Endodermal cell (in vitro differentiated cells): ENCODE measurements at regions not wholly inside any gene's neighbourhood (a gene's known extent, or its start where the extent isn't known, plus 50 kb on each side); places are given as distances from the start of the nearest gene placed in this dataset.

Experiments used
- DNase-seq: peaks from one replicate; pipeline ENCODE4 v3.0.0-alpha.2; 2017
- H3K27ac ChIP-seq: 2 replicates; pipeline ENCODE4 v1.5.1; 2013; ENCODE audit warnings: mild to moderate bottlenecking, low read depth, low read length, moderate library complexity
- H3K27me3 ChIP-seq: 2 replicates; pipeline ENCODE4 v1.6.1; 2013; ENCODE audit warnings: mild to moderate bottlenecking, low read length, moderate library complexity; ENCODE audit not compliant: insufficient read depth, control insufficient read depth, poor library complexity, severe bottlenecking
- H3K36me3 ChIP-seq: 2 replicates; pipeline ENCODE4 v1.7.0; 2013; ENCODE audit warnings: mild to moderate bottlenecking, low read length, moderate library complexity; ENCODE audit not compliant: control insufficient read depth, insufficient read depth
- H3K4me1 ChIP-seq: one replicate; pipeline ENCODE4 v1.7.0; 2013; ENCODE audit warnings: low read length; ENCODE audit not compliant: control insufficient read depth, insufficient read depth
- H3K4me3 ChIP-seq: 2 replicates; pipeline ENCODE4 v1.5.1; 2013; ENCODE audit warnings: mild to moderate bottlenecking, low read length, moderate library complexity
- H3K9ac ChIP-seq: 2 replicates; pipeline ENCODE4 v1.6.1; 2013; ENCODE audit warnings: mild to moderate bottlenecking, low read length, moderate library complexity; ENCODE audit not compliant: poor library complexity, severe bottlenecking; ENCODE audit errors: extremely low read depth
- H3K9me3 ChIP-seq: 2 replicates; pipeline ENCODE4 v1.6.1; 2013; ENCODE audit warnings: mild to moderate bottlenecking, low read length, moderate library complexity; ENCODE audit not compliant: control insufficient read depth
- H3K27ac Mint-ChIP-seq: 2 replicates; pipeline ENCODE4 v1.8.0; 2020; ENCODE audit warnings: mixed read lengths
- H3K27me3 Mint-ChIP-seq: 2 replicates; pipeline ENCODE4 v1.8.0; 2021; ENCODE audit warnings: mild to moderate bottlenecking, mixed read lengths; ENCODE audit not compliant: insufficient read depth
- H3K36me3 Mint-ChIP-seq: 2 replicates; pipeline ENCODE4 v1.8.0; 2020; ENCODE audit warnings: low read depth, mixed read lengths
- H3K4me1 Mint-ChIP-seq: 2 replicates; pipeline ENCODE4 v1.8.0; 2020; ENCODE audit warnings: mixed read lengths
- H3K4me3 Mint-ChIP-seq: 2 replicates; pipeline ENCODE4 v1.8.0; 2020; ENCODE audit warnings: mild to moderate bottlenecking, moderate library complexity, mixed read lengths
- H3K9me3 Mint-ChIP-seq: 2 replicates; pipeline ENCODE4 v1.8.0; 2020; ENCODE audit warnings: mild to moderate bottlenecking, mixed read lengths
- CTCF ChIP-seq: fragments of 200-600 bp; sonication (generic); conservative IDR thresholded peaks from 2 replicates; pipeline ENCODE4 v1.5.0; 2021; ENCODE audit warnings: antibody characterized with exemption, mild to moderate bottlenecking
- WGBS, 2 experiments: methylation state at CpG; one replicate each; pipeline versions ENCODE4 v1.1.5 to v1.1.7; 2013; ENCODE audit warnings: missing lambda C conversion rate in 2 of 2, mixed read lengths in 1 of 2; ENCODE audit not compliant: insufficient coverage in 1 of 2, insufficient read length in 1 of 2; 5-methylcytosine and 5-hydroxymethylcytosine counted together

DNA sequence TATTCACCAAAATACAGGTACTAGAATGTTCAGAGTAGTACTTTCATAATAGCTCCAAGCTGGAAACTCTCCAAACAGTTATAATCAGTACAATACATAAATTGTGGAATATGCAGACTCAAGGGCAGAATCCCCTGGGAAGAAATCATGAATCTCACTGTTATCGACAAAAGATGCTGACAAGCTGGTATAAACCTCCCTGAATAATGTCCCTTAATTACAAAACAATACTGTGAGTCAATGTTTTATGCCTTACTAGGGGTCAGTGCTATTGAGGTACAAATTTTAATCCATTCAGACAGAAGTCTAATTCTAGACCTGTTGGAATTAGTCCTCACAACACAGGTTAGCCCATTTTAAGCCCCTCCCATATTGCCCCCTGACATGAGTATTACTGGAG lies 532.3 kb downstream of the DTWD2 start:
- WGBS, 2 experiments: 90% methylated on average over 1 of the region's 1 CpG; no CpG with 5 or more reads in 1 of the 2 experiments
- Histone ChIP-seq H3K9me3 (no peaks in the 10 kb centered on the region), H3K9ac (no peak overlapping the region), H3K27me3 (no peaks in the 10 kb centered on the region), H3K27ac (no peak overlapping the region), H3K4me3 (no peak overlapping the region), H3K4me1 (no peaks in the 10 kb centered on the region), H3K36me3 (no peaks in the 10 kb centered on the region)
- no peak overlapping the region for H3K4me3 Mint-ChIP-seq
- no peaks in the 10 kb centered on the region for H3K9me3 Mint-ChIP-seq
- H3K4me1 Mint-ChIP-seq: no peaks in the 10 kb centered on the region
- DNase-seq: no peak
- H3K36me3 Mint-ChIP-seq: no peaks in the 10 kb centered on the region
- H3K27me3 Mint-ChIP-seq: no peaks in the 10 kb centered on the region
- no peak overlapping the region for H3K27ac Mint-ChIP-seq
- TF ChIP-seq CTCF: no peak

GRCh38 chr5:118451697-118452247 lies 536.6 kb downstream of the DTWD2 start:
- Histone ChIP-seq H3K36me3 (no peaks in the 10 kb centered on the region), H3K4me3 (no peak overlapping the region), H3K27me3 (no peaks in the 10 kb centered on the region), H3K9me3 (no peaks in the 10 kb centered on the region), H3K27ac (no peak overlapping the region), H3K4me1 (no peaks in the 10 kb centered on the region), H3K9ac (no peak overlapping the region)
- H3K27ac Mint-ChIP-seq: no peak overlapping the region
- H3K4me3 Mint-ChIP-seq: no peak overlapping the region
- H3K27me3 Mint-ChIP-seq: no peaks in the 10 kb centered on the region
- no peak for TF ChIP-seq CTCF
- H3K36me3 Mint-ChIP-seq: no peaks in the 10 kb centered on the region
- H3K4me1 Mint-ChIP-seq: no peaks in the 10 kb centered on the region
- no peak for DNase-seq
- 88 to 90% methylated on average over 3 of the region's 3 CpGs for WGBS, 2 experiments
- H3K9me3 Mint-ChIP-seq: no peaks in the 10 kb centered on the region

DNA sequence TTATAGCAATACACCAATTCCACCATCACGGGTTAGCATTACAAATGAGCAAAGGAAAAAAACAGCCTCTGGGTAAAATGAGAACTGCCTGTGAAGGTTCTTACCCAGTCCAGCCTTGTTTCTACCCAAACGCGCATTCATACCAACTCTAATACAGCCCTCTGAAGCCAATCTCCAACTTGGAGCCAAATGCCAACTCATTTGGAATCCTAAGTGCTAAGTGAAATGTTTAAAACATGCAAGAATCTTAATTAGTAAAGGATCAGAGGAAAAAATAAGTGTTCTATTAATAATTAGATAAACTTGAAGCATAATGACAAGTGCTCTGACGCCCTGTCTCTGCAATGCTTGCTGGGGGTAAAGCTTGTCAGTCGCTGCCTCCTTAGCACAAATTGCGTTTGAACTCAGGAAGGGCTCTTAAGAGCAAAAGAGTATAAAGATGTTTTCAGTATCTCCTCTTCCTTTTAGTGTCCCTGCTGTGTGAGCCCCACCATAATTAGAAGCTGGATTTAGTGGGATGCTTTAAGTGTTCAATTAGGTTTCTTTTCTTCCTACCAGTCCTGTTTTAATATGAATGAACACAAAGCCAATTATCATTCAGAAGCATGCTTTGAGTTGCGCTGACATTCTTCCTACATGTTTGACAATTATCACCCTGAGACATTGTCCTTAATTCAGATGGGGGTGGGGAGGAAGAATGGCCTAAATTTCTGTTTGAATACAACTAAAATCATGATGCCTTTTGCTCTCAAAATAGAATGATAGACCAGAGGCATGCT lies 537.6 kb downstream of the DTWD2 start:
- Histone ChIP-seq H3K9me3 (no peaks in the 10 kb centered on the region), H3K4me1 (no peaks in the 10 kb centered on the region), H3K9ac (no peak overlapping the region), H3K4me3 (no peak overlapping the region), H3K27ac (no peak overlapping the region), H3K36me3 (no peaks in the 10 kb centered on the region), H3K27me3 (no peaks in the 10 kb centered on the region)
- no peak overlapping the region for H3K4me3 Mint-ChIP-seq
- H3K27me3 Mint-ChIP-seq: no peaks in the 10 kb centered on the region
- 54 to 81% methylated on average over 3 to 7 of the region's 7 CpGs for WGBS, 2 experiments
- TF ChIP-seq CTCF: no peak
- no peaks in the 10 kb centered on the region for H3K36me3 Mint-ChIP-seq
- no peaks in the 10 kb centered on the region for H3K9me3 Mint-ChIP-seq
- H3K4me1 Mint-ChIP-seq: no peaks in the 10 kb centered on the region
- no peak overlapping the region for H3K27ac Mint-ChIP-seq
- DNase-seq: no peak
